HG03469 (cell line): ENCODE measurements at regions not wholly inside any gene's neighbourhood (a gene's known extent, or its start where the extent isn't known, plus 50 kb on each side); places are given as distances from the start of the nearest gene placed in this dataset.
"Not testable (repeated sequence)": the region's sequence is repeated elsewhere in the genome, so short reads cannot be mapped to it uniquely, and the experiment has no call there.

Experiments used
- ATAC-seq: cut with Tn5 transposase; IDR thresholded peaks from one replicate; pipeline ENCODE4 v1.9.1; 2021; ENCODE audit warnings: mild to moderate bottlenecking, moderate library complexity, moderate number of reproducible peaks; ENCODE audit not compliant: unreplicated experiment

- no peak for ATAC-seq
Observed at GRCh38 chr22:22168941-22169867, 75.4 kb upstream of the VPREB1 start.

GRCh38 chr22:22168190-22168940 lies 76.2 kb upstream of the VPREB1 start:
- ATAC-seq, result no peak

- ATAC-seq, result no peak
Observed at GRCh38 chr22:22167791-22168189, 76.8 kb upstream of the VPREB1 start.

GRCh38 chr22:22166941-22167713 lies 77.5 kb upstream of the VPREB1 start:
- no peak for ATAC-seq

- ATAC-seq, result no peak
Observed at GRCh38 chr22:22165936-22166710, 78.5 kb upstream of the VPREB1 start.

DNA sequence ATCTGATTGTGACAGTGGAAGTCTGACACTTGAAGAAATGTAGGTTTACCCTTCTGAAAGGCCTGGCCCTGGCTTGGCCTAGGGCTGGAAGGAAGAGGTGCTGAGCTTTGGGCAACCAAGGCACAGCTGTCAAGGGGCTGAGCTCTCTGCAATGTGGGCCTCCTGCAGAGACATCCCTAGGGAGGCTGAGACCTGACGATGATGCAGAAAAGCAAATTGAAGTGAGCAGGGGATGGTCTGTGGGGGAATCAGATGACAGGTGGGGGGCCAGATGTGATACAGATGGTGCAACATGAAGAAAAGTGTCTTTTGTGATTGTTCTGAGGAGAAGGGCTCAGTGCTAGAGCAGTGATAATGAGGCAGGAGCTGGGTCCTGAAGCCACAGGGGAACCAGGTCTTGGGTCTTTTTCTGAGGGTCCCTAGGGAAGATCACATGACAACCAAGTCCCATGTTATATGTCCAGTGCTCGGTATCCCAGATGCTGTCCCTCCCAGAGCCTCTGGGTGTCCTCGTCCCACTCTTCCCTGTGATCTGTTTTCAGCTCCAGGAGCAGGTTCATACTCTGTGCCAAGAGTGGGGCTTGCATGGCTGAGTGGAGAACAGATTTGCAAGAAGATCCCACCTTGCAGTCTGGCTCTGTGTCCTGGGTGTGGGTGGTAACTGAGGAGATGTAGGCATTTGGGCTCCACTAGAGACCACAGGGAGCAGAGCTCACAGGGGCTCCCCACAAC lies 79.9 kb upstream of the VPREB1 start:
- no peak for ATAC-seq

DNA sequence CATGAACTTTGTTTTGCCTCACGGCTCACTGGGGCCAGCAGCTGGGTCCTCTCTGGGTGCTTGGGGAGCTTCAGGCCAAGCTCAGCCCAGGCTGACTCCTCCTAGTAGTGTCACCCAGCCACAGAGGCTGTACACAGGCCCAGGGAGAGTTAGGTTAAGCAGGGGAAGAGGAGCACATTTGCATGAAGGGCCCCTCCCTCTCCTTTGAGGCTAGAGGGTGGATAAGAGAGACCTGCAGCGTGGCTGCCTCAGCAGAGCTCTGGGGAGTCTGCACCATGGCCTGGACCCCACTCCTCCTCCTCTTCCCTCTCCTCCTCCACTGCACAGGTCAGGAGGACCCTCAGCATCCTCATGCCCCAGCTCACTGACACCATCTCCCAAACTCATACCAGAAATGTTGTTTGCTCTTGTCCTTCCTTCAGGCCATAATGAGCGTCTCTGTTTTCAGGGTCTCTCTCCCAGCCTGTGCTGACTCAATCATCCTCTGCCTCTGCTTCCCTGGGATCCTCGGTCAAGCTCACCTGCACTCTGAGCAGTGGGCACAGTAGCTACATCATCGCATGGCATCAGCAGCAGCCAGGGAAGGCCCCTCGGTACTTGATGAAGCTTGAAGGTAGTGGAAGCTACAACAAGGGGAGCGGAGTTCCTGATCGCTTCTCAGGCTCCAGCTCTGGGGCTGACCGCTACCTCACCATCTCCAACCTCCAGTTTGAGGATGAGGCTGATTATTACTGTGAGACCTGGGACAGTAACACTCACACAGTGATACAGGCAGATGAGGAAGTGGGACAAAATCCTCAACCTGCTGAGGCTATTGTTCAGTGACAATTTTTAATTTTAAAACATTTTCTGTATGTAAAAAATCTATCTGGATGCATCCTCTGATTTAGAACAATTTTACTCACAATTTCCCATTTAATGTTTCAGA lies 82.4 kb upstream of the VPREB1 start:
- ATAC-seq, result peak; percentile 56

GRCh38 chr22:22160768-22161167 lies 83.8 kb upstream of the VPREB1 start:
- ATAC-seq, result not testable (repeated sequence)

GRCh38 chr22:22159384-22159783 lies 85.2 kb upstream of the VPREB1 start:
- ATAC-seq, result no peak

DNA sequence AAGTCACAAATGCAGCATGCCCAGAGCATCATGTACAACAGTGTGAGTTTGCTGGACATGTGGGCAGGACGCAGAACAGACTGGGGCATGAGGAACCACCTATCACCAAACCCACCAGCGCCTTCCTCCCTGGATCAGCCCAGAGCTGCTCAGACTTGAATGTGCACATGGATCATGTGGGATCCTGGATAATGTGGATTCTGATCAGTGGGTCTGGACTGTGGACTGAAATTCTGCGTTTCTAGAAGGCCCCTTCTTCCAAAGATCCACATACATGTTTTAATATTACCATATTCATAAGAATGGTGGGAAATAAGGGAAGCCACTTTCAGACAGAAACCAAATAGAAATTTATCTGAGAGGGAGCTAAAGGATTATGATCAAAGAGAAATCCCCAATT lies 85.6 kb upstream of the VPREB1 start:
- no peak for ATAC-seq

- ATAC-seq, result no peak
Observed at GRCh38 chr22:22158207-22158816, 86.3 kb upstream of the VPREB1 start.

DNA sequence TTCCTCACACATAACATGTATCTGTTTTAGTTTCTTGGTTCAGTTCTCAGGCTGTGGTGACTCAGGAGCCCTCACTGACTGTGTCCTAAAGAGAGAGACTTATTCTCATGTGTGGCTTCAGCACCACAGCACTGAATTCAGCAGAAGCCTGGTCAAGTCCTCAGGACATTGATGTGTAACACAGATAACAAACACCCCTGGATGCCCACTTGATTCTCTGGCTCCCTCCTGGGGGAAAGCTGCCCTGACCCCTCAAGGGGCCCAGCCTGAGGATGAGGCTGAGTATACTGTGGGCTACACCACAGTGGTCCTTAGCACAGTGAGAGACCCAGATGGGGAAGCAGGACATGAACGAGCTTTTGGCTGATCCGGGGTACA lies 87.2 kb upstream of the VPREB1 start:
- no peak for ATAC-seq

- no peak for ATAC-seq
Observed at GRCh38 chr22:22156716-22157347, 87.8 kb upstream of the VPREB1 start.

DNA sequence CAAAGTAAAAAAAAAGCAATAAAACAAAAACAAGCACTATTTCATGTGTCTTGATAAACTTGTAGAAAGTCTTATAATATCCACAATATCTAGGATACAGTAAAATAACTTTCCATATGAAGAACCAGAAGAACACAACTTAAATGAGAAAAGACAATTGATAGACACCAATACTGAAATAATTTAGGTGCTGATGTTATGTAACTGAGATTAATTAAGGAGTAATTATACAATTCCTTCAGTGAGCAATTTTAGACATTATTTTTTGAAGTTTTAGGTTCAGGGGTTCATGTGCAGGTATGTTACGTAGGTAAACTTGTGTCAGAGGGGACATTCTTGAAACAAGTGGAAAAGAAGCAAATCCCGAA lies 88.3 kb upstream of the VPREB1 start:
- no peak for ATAC-seq

- ATAC-seq, result no peak
Observed at GRCh38 chr22:22155607-22156006, 89.0 kb upstream of the VPREB1 start.

DNA sequence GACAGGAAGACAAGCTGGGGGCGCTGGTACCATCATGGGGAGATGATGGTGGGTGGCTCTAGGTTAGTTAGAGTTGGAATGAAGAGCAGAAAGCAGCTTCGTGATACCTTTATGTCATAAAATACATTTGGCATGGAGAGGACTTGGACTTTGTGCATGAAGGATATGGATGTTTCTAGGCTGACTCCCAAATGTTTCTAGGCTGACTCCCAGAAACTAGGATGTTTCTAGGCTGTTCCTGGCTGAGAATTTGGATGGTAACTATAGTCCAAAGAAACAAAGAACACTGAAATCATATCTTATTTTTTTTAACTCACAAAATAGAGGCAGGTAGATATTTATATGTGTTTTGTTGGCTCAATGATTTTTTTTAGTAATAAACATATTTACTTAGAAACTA lies 89.4 kb upstream of the VPREB1 start:
- no peak for ATAC-seq

GRCh38 chr22:22154040-22154439 lies 90.5 kb upstream of the VPREB1 start:
- ATAC-seq, result no peak

GRCh38 chr22:22151308-22151707 lies 93.3 kb upstream of the VPREB1 start:
- ATAC-seq, result no peak
